ENCODE measurements at regions not wholly inside any gene's neighbourhood (a gene's known extent, or its start where the extent isn't known, plus 50 kb on each side); places are given as distances from the start of the nearest gene placed in this dataset.

DNA sequence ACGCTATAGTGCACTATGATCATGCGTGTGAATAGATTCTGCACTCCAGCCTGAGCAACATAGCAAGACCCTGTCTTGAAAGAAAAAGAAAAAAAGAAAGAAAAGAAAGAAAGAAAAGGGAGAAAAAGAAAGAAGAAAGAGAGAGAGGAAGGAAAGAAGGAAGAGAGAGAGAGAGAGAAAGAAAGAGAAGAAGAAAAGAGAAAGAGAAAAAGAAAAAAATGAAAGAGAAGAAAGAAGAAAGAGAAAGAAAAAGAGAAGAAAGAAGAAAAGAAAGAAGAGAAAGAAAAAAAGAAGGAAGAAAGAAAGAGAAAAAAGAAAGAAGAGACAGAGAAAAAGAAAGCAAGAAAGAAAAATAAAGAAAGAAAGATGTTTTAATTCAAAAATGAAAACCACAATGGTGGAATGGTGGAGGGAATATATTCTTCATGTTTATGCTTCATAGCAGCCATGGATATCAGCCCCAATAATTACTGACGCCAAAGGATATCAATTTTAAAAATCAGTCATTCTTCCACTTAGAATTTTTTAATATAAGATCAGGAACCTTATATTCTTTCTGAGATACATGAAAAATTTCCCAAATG, 168.7 kb upstream of the TBCA start:
- ATAC-seq (no peak), DNase-seq (no peak)
- no peaks in the 10 kb centered on the region for H3K4me1 ChIP-seq
- H3K9me3 ChIP-seq = peaks cover 0 to 9% (median 0%) of the 10 kb centered on the region in 11 donors
- no peak overlapping the region for H3K27ac ChIP-seq
- intact Hi-C loops (cut with DNase I) = loop anchor here in 1 of 10 donors (5.0 kb wide), 1 partner anchor 553 kb away; no protein-coding TSS in a partner anchor
- H3K4me3 ChIP-seq = no peak overlapping the region
- peaks cover 0 to 63% (median 24%) of the 10 kb centered on the region in 7 donors for H3K27me3 ChIP-seq
- WGBS, 2 donors = 92 to 93% methylated on average over 3 of the region's 3 CpGs
- no peaks in the 10 kb centered on the region for H3K36me3 ChIP-seq
- TF ChIP-seq, protein P1, sequence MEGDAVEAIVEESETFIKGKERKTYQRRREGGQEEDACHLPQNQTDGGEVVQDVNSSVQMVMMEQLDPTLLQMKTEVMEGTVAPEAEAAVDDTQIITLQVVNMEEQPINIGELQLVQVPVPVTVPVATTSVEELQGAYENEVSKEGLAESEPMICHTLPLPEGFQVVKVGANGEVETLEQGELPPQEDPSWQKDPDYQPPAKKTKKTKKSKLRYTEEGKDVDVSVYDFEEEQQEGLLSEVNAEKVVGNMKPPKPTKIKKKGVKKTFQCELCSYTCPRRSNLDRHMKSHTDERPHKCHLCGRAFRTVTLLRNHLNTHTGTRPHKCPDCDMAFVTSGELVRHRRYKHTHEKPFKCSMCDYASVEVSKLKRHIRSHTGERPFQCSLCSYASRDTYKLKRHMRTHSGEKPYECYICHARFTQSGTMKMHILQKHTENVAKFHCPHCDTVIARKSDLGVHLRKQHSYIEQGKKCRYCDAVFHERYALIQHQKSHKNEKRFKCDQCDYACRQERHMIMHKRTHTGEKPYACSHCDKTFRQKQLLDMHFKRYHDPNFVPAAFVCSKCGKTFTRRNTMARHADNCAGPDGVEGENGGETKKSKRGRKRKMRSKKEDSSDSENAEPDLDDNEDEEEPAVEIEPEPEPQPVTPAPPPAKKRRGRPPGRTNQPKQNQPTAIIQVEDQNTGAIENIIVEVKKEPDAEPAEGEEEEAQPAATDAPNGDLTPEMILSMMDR (IDR thresholded peaks at IDR 0.05) = no peak

GRCh38 chr5:77943851-77944250, 167.7 kb upstream of the TBCA start:
- 28 to 43% methylated on average over 2 of the region's 2 CpGs for WGBS, 2 donors
- TF ChIP-seq, protein P1 (IDR thresholded peaks at IDR 0.05) = no peak
- intact Hi-C loops (cut with DNase I) = loop anchor here in 1 of 10 donors (5.0 kb wide), 1 partner anchor 552 kb away; no protein-coding TSS in a partner anchor
- DNase-seq (no peak), ATAC-seq (no peak)
- H3K36me3 ChIP-seq = no peaks in the 10 kb centered on the region
- no peaks in the 10 kb centered on the region for H3K4me1 ChIP-seq
- H3K4me3 ChIP-seq = no peak overlapping the region
- H3K9me3 ChIP-seq = peaks cover 0 to 9% (median 0%) of the 10 kb centered on the region in 11 donors
- peaks cover 0 to 70% (median 21%) of the 10 kb centered on the region in 7 donors for H3K27me3 ChIP-seq
- H3K27ac ChIP-seq = no peak overlapping the region

DNA sequence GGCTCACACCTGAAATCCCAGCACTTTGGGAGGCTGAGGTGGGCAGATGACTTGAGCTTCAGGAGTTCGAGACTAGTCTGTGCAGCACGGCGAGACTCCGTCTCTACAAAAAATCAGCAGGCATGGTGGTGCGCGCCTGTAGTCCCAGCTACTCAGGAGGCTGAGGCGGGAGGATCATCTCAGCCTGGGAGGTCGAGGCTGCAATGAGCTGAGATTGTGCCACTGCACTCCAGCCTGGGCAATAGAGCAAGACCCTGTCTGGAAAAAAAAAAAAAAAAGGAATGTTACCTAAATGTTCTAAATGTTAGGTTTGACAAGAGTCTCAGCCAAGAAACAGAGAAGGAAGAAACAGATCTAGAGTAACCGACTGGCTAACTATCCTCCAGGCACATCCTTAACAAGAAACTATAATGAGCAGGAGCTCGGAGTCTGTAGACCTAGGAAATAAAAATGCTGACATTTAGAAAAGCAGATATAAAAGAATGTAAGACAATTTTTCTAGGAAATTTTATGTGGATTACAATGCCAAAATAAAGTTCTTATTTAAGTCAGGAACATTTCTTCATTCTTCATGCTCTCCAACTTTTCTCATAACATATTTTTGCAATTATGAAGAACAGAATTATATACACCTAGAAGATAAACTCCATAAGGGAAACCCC, 166.6 kb upstream of the TBCA start:
- WGBS, 2 donors = 86 to 91% methylated on average over 10 of the region's 10 CpGs
- TF ChIP-seq, protein P1 (IDR thresholded peaks at IDR 0.05) = no peak

DNA sequence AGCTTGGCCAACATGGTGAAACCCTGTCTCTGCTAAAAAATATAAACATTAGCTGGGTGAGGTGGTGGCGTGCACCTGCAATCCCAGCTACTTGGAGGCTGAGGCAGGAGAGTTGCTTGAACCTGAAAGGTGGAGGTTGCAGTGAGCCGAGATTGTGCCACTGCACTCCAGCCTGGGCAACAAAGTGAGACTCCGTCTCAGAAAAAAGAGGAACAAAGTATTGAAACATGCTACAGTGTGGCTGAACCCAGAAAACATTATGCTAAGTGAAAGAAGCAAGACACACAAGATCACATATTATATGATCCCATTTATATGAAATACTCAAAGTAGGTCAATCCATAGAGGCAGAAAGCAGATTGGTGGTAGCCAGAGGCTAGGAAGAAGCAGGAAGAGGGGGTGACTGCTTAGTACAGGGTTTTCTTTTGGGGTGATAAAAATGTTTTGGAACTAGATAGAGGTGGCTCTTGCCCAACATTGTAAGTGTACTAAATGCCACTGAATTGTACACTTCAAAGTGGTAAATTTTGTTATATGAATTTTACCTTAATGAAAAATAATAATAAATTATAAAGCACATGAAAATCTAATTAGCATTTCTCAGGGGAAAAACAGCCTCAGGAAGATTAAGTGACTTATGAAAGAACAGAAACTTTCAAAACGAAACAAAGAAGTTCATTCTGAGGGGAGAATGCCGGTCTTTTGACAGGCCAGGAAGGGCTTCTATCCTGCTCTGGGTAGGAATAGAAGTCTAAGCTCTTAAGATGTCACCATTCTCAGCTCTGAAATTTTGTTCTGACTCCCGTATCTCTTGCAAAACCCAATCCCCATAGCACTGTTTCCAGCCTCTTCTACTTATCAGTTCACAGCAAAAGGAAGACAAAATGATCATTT, 161.1 kb upstream of the TBCA start:
- Histone ChIP-seq H3K27ac (no peak overlapping the region), H3K9me3 (peaks cover 0 to 9% (median 0%) of the 10 kb centered on the region in 11 donors), H3K27me3 (peaks cover 0 to 56% (median 11%) of the 10 kb centered on the region in 7 donors), H3K36me3 (no peaks in the 10 kb centered on the region), H3K4me3 (no peak overlapping the region), H3K4me1 (peaks cover 0 to 3% (median 0%) of the 10 kb centered on the region in 9 donors)
- TF ChIP-seq, protein P1 (IDR thresholded peaks at IDR 0.05) = no peak
- 66 to 67% methylated on average over 6 of the region's 6 CpGs for WGBS, 2 donors
- ATAC-seq = no peak
- no peak for DNase-seq
- intact Hi-C loops (cut with DNase I) = no loop called here

More for the DNA sequence above, 166.6 kb upstream of the TBCA start:
- ATAC-seq (no peak), DNase-seq (no peak)
- Histone ChIP-seq H3K4me1 (no peaks in the 10 kb centered on the region), H3K36me3 (no peaks in the 10 kb centered on the region), H3K27me3 (peaks cover 0 to 73% (median 21%) of the 10 kb centered on the region in 7 donors), H3K4me3 (no peak overlapping the region), H3K9me3 (peaks cover 0 to 9% (median 0%) of the 10 kb centered on the region in 11 donors), H3K27ac (no peak overlapping the region)
- intact Hi-C loops (cut with DNase I) = loop anchor here in 1 of 10 donors (5.0 kb wide), 1 partner anchor 550 kb away; no protein-coding TSS in a partner anchor
